Progenitor cell of endocrine pancreas (in vitro differentiated cells): ENCODE measurements at regions not wholly inside any gene's neighbourhood (a gene's known extent, or its start where the extent isn't known, plus 50 kb on each side); places are given as distances from the start of the nearest gene placed in this dataset. TPM values are rescaled to one million over a fixed set of nuclear protein-coding genes. Genes with fewer than 3 reads are reported as not detected.
"Not testable (repeated sequence)": the region's sequence is repeated elsewhere in the genome, so short reads cannot be mapped to it uniquely, and the experiment has no call there.

Experiments
- DNase-seq: peaks from one replicate; pipeline ENCODE4 v3.0.0; 2021; ENCODE audit warnings: low spot score; ENCODE audit not compliant: unreplicated experiment
- H3K27ac Mint-ChIP-seq: 2 replicates; pipeline ENCODE4 v1.8.0; 2021; ENCODE audit warnings: mild to moderate bottlenecking, moderate library complexity, mixed read lengths
- H3K27me3 Mint-ChIP-seq: 2 replicates; pipeline ENCODE4 v1.8.0; 2021; ENCODE audit warnings: mixed read lengths
- H3K36me3 Mint-ChIP-seq: 2 replicates; pipeline ENCODE4 v1.8.0; 2022; ENCODE audit warnings: mixed read lengths; ENCODE audit not compliant: insufficient read depth
- H3K4me1 Mint-ChIP-seq: 2 replicates; pipeline ENCODE4 v1.8.0; 2021; ENCODE audit warnings: low read depth, mixed read lengths
- H3K4me3 Mint-ChIP-seq: 2 replicates; pipeline ENCODE4 v1.8.0; 2021; ENCODE audit warnings: low read depth, mild to moderate bottlenecking, moderate library complexity, mixed read lengths
- H3K9me3 Mint-ChIP-seq: 2 replicates; pipeline ENCODE4 v1.8.0; 2021; ENCODE audit warnings: low read depth, mixed read lengths
- microRNA-seq: library from miRNA; unstranded; fragments of <30 nt; microRNA quantifications from one replicate; pipeline ENCODE4 v1.1.0, GENCODE V29; 2020; ENCODE audit warnings: borderline number of aligned reads; ENCODE audit not compliant: unreplicated experiment
- TF ChIP-seq, protein P1 (sequence below): fragments of 200-600 bp; sonication (generic); IDR thresholded peaks from one replicate; pipeline ENCODE4 v1.5.0; 2021; ENCODE audit warnings: antibody characterized with exemption, mild to moderate bottlenecking; ENCODE audit not compliant: unreplicated experiment

DNA sequence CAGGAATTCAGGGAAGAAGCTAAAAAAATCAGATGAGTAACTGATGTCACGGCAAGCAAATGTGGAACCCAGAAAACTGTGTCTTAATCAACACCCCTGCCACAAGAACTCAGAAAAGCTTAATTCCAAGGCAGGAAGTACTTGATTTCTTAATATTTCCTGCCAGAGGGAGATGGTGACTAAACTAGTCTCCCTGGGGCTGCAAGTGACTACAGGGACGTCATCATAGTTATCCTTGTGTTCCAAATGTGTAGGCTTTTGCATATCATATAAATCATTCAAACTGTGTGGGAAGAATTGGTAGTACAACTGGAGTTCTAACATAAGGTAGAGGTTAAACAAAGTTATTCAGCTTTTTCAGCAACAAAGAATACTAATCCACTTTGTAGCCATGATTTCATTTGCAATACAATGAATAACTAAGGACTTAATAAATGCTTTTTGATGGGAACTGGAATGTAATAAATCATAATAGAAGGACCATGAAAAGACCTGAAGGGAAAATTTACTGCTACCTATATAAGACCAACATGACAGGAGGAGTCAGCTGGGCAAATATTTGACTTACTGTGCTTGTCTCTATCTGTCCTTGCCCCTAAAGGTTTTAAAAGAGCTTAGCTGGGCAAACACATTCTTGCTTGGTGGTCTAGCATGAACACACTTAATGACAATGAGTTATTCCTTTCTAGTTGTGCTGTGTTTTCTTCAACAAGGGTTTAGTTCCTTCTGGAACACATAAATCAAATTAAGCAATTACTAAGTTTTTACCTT is 76.0 kb upstream of the NECTIN3 start:
- peaks cover 9% of the 10 kb centered on the region for H3K4me1 Mint-ChIP-seq
- peaks cover 9% of the 10 kb centered on the region for H3K9me3 Mint-ChIP-seq
- H3K4me3 Mint-ChIP-seq: no peak overlapping the region
- H3K27ac Mint-ChIP-seq: no peak overlapping the region
- no peak for DNase-seq
- TF ChIP-seq, protein P1, sequence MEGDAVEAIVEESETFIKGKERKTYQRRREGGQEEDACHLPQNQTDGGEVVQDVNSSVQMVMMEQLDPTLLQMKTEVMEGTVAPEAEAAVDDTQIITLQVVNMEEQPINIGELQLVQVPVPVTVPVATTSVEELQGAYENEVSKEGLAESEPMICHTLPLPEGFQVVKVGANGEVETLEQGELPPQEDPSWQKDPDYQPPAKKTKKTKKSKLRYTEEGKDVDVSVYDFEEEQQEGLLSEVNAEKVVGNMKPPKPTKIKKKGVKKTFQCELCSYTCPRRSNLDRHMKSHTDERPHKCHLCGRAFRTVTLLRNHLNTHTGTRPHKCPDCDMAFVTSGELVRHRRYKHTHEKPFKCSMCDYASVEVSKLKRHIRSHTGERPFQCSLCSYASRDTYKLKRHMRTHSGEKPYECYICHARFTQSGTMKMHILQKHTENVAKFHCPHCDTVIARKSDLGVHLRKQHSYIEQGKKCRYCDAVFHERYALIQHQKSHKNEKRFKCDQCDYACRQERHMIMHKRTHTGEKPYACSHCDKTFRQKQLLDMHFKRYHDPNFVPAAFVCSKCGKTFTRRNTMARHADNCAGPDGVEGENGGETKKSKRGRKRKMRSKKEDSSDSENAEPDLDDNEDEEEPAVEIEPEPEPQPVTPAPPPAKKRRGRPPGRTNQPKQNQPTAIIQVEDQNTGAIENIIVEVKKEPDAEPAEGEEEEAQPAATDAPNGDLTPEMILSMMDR: no peak
- H3K27me3 Mint-ChIP-seq: no peaks in the 10 kb centered on the region
- no peaks in the 10 kb centered on the region for H3K36me3 Mint-ChIP-seq

DNA sequence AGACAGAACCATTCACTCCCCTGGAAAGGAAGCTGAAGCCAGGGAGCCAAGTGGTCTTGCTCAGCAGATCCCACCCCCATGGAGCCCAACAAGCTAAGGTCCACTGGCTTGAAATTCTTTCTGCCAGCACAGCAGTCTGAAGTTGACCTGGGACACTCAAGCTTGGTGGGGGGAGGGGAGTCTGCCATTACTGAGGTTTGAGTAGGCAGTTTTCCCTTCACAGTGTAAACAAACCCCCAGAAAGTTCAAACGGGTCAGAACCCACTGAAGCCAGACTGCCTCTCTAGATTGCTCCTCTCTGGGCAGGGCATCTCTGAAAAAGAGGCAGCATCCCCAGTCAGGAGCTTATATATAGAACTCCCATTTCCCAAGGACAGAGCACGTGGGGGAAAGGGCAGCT is 72.8 kb upstream of the NECTIN3 start:
- H3K36me3 Mint-ChIP-seq, H3K27me3 Mint-ChIP-seq, DNase-seq, H3K27ac Mint-ChIP-seq, H3K4me1 Mint-ChIP-seq, H3K4me3 Mint-ChIP-seq: not testable (repeated sequence)
- peaks cover 30% of the 10 kb centered on the region for H3K9me3 Mint-ChIP-seq

DNA sequence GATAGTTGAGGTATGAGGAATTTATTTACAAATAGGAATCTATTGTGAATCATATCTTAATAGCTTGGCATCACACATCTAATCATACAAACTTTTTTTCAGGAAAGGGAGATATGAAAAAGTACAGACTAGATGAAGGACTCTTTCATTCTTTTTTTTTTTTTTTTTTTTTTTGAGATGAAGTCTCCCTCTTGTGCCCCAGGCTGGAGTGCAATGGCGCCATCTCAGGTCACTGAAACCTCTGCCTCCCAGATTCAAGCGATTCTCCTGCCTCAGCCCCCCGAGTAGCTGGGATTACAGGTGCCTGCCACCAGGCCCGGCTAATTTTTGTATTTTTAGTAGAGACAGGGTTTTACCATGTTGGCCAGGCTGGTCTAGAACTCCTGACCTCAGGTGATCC is 65.1 kb upstream of the NECTIN3 start:
- H3K27ac Mint-ChIP-seq, H3K36me3 Mint-ChIP-seq, H3K4me3 Mint-ChIP-seq, H3K27me3 Mint-ChIP-seq, DNase-seq, H3K4me1 Mint-ChIP-seq: not testable (repeated sequence)
- TF ChIP-seq, protein P1: peak; percentile 28
- peaks cover 20% of the 10 kb centered on the region for H3K9me3 Mint-ChIP-seq

DNA sequence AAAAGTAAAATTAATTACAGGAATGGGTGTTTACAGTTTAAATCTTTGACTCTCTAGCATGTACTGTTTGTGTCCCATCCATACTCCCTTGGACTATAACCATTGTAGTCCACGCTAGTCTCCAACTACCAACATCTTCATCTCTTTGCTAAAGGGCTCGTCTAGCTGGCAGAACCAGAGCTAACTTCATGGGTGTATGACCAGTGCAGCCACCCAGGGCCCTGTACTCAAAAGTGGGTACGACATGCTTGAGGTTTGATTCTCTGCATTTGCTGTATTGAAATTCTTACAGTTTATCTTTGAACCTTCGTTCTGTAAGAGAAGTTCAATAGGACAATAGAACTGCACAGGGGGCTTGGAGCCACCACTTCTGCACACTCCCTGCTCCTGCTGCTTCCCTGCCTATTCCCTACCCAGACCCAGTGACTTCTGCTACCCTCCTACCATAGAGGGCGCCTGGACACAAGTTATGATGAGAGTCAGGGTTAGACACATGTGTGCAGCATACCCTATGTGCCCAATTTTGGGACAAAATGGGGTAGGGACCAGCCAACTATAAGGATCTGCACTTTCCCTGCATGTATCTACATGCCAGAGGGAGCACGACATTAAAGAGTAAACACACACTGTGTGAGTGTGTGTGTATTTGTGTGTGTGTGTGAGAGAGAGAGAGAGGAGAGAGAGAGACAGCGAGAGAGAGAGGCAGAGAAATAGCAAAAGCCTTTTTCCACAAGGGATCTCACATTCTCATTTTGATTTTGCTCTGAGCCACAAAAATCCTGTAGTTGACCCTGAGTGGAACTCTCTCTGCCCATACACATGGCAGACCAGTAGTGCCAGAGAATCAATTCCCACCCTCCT is 59.0 kb upstream of the NECTIN3 start:
- no peaks in the 10 kb centered on the region for H3K36me3 Mint-ChIP-seq
- TF ChIP-seq, protein P1: peak; percentile 34
- H3K4me1 Mint-ChIP-seq: peaks cover 2% of the 10 kb centered on the region
- no peak for DNase-seq
- no peaks in the 10 kb centered on the region for H3K27me3 Mint-ChIP-seq
- H3K27ac Mint-ChIP-seq: no peak overlapping the region
- H3K4me3 Mint-ChIP-seq: no peak overlapping the region
- H3K9me3 Mint-ChIP-seq: peaks cover under 1% of the 10 kb centered on the region

Small RNAs in the stretch of these regions (microRNA-seq; reads per million reads assigned to microRNA genes)
- gene MIR4445: not detected
